Calu3 (cell line): ENCODE measurements at regions not wholly inside any gene's neighbourhood (a gene's known extent, or its start where the extent isn't known, plus 50 kb on each side); places are given as distances from the start of the nearest gene placed in this dataset.
"Not testable (repeated sequence)": the region's sequence is repeated elsewhere in the genome, so short reads cannot be mapped to it uniquely, and the experiment has no call there.

Experiments used
- BruUV-seq: library from RNA; stranded (reverse); fragments of 400-500 nt; replicated peaks from 2 replicates; lab custom pipeline; 2021; lab: Mats Ljungman, UMichigan
- CTCF ChIA-PET: fragments of 300-600 bp; sonication (Branson Sonifier 250); formaldehyde crosslinking; loops from one replicate; lab custom pipeline; 2022; ENCODE audit warnings: antibody characterized with exemption; lab: Charles Lee
- DNase-seq: peaks from one replicate; pipeline ENCODE4 v3.0.0; 2022
- H3K27ac Mint-ChIP-seq: one replicate; pipeline ENCODE4 v1.8.0; 2022; ENCODE audit warnings: mixed read lengths; ENCODE audit not compliant: unreplicated experiment
- H3K27me3 Mint-ChIP-seq: one replicate; pipeline ENCODE4 v1.8.0; 2022; ENCODE audit warnings: mixed read lengths; ENCODE audit not compliant: unreplicated experiment
- H3K36me3 Mint-ChIP-seq: one replicate; pipeline ENCODE4 v1.8.0; 2022; ENCODE audit warnings: mild to moderate bottlenecking, moderate library complexity, mixed read lengths; ENCODE audit not compliant: insufficient read depth, unreplicated experiment
- H3K4me1 Mint-ChIP-seq: one replicate; pipeline ENCODE4 v1.8.0; 2022; ENCODE audit warnings: mild to moderate bottlenecking, low read depth, mixed read lengths; ENCODE audit not compliant: unreplicated experiment
- H3K4me3 Mint-ChIP-seq: one replicate; pipeline ENCODE4 v1.8.0; 2022; ENCODE audit warnings: mild to moderate bottlenecking, low read depth, moderate library complexity, mixed read lengths; ENCODE audit not compliant: unreplicated experiment
- H3K9me3 Mint-ChIP-seq: one replicate; pipeline ENCODE4 v1.8.0; 2022; ENCODE audit warnings: low read depth, mixed read lengths; ENCODE audit not compliant: unreplicated experiment
- intact Hi-C: fragments of 100-400 bp; cut with micrococcal nuclease; formaldehyde crosslinking; loops from one replicate; pipeline ENCODE4 v1.10.0; 2022; ENCODE audit not compliant: unreplicated experiment
- TF ChIP-seq, protein P1 (sequence below): fragments of 200-600 bp; IDR thresholded peaks from one replicate; pipeline ENCODE4 v1.8.0; 2022; ENCODE audit warnings: antibody characterized with exemption; ENCODE audit not compliant: unreplicated experiment

GRCh38 chr14:71629765-71630492 lies 302.3 kb upstream of the RGS6 start:
- Mint-ChIP-seq H3K4me1 (no peaks in the 10 kb centered on the region), H3K27me3 (no peaks in the 10 kb centered on the region), H3K27ac (no peak overlapping the region), H3K4me3 (no peak overlapping the region), H3K36me3 (no peaks in the 10 kb centered on the region), H3K9me3 (no peaks in the 10 kb centered on the region)
- CTCF ChIA-PET: no interaction called here
- intact Hi-C loops: no loop called here
- no peak for DNase-seq
- TF ChIP-seq, protein P1, sequence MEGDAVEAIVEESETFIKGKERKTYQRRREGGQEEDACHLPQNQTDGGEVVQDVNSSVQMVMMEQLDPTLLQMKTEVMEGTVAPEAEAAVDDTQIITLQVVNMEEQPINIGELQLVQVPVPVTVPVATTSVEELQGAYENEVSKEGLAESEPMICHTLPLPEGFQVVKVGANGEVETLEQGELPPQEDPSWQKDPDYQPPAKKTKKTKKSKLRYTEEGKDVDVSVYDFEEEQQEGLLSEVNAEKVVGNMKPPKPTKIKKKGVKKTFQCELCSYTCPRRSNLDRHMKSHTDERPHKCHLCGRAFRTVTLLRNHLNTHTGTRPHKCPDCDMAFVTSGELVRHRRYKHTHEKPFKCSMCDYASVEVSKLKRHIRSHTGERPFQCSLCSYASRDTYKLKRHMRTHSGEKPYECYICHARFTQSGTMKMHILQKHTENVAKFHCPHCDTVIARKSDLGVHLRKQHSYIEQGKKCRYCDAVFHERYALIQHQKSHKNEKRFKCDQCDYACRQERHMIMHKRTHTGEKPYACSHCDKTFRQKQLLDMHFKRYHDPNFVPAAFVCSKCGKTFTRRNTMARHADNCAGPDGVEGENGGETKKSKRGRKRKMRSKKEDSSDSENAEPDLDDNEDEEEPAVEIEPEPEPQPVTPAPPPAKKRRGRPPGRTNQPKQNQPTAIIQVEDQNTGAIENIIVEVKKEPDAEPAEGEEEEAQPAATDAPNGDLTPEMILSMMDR: no peak
- BruUV-seq: no TSS peak

DNA sequence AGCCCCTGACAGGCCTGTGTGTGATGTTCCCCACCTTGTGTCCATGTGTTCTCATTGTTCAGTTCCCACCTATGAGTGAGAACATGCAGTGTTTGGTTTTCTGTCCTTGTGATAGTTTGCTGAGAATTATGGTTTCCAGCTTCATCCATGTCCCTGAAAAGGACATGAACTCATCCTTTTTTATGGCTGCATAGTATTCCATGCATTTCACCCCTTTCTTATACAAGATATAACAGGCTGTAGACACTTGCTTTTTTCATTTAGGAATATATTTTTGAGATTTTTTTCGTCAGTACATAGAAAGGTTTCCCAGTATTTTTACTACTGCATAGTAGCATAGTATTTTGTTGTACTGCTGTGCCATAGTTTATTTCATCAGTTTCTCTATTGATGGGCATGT lies 301.2 kb upstream of the RGS6 start:
- H3K9me3 Mint-ChIP-seq, DNase-seq, H3K36me3 Mint-ChIP-seq, H3K4me3 Mint-ChIP-seq, H3K27me3 Mint-ChIP-seq, BruUV-seq, H3K4me1 Mint-ChIP-seq, CTCF ChIA-PET, H3K27ac Mint-ChIP-seq, intact Hi-C loops: not testable (repeated sequence)

DNA sequence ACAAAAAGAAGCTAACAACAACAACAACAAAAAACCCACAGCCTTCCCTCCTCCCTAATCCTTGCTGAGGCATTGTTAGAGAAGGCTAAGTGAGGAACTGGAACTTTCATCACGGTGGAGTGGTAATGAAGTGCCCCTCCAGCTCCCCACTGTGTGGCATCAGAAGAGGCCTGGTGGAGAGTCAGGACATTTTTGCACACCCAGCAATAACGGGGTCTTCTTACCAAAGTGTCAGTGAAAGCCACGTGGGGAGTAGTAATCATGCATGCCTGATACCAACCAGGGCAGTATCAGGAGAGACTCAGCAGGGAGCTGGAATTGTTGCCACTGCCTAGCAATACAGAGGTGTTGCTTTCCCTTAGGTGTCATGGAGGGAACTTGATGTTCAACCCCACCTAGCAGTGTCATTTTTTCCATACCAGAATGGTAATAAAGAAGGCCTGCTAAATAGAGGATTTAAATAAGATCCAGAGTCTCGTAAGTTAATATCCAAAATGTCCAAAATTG lies 299.7 kb upstream of the RGS6 start:
- DNase-seq: no peak
- no peaks in the 10 kb centered on the region for H3K4me1 Mint-ChIP-seq
- intact Hi-C loops: no loop called here
- CTCF ChIA-PET: no interaction called here
- H3K9me3 Mint-ChIP-seq: no peaks in the 10 kb centered on the region
- BruUV-seq: no TSS peak
- no peak overlapping the region for H3K4me3 Mint-ChIP-seq
- no peak overlapping the region for H3K27ac Mint-ChIP-seq
- no peaks in the 10 kb centered on the region for H3K36me3 Mint-ChIP-seq
- H3K27me3 Mint-ChIP-seq: no peaks in the 10 kb centered on the region
- TF ChIP-seq, protein P1: no peak

DNA sequence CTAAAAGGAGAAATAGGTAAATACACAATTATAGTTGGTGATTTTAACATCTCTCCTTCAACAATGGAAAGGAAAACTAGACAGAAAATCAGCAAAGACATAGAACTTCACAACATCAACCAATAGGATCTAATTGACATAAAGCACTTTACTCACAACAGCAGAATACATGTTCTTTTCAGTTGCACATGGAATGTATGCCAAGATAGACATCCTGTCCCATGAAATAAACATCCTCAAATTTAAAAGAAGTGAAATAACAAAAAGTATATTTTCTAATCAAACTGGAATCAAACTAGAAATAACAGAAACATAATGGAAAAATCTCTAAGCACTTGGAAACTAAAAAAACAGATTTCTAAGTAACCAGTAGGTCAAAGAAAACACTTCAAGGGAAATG lies 296.2 kb upstream of the RGS6 start:
- Mint-ChIP-seq H3K4me3 (no peak overlapping the region), H3K9me3 (no peaks in the 10 kb centered on the region), H3K4me1 (no peaks in the 10 kb centered on the region), H3K27ac (no peak overlapping the region), H3K27me3 (no peaks in the 10 kb centered on the region), H3K36me3 (no peaks in the 10 kb centered on the region)
- no peak for DNase-seq
- BruUV-seq: no TSS peak
- intact Hi-C loops: no loop called here
- CTCF ChIA-PET: interaction anchor here (0.6 kb wide), 1 partner anchor 104 kb away, joined by 3 read pairs; no protein-coding TSS in a partner anchor
- TF ChIP-seq, protein P1: no peak
